ENCODE measurements at regions not wholly inside any gene's neighbourhood (a gene's known extent, or its start where the extent isn't known, plus 50 kb on each side); places are given as distances from the start of the nearest gene placed in this dataset.
"Not testable (repeated sequence)": the region's sequence is repeated elsewhere in the genome, so short reads cannot be mapped to it uniquely, and the experiment has no call there.

- TF ChIP-seq CTCF, EZH2, EZH2phosphoT487 (IDR thresholded peaks at IDR 0.05): not testable (repeated sequence)
These were observed 204.4 kb downstream of the BANP start for GRCh38 chr16:88155681-88156080.
